HCT116 (cell line): ENCODE measurements at regions not wholly inside any gene's neighbourhood (a gene's known extent, or its start where the extent isn't known, plus 50 kb on each side); places are given as distances from the start of the nearest gene placed in this dataset.

ENCODE experiments used
- ATAC-seq: fragments of 200-7000 bp; cut with Tn5 transposase; 2 replicates; pipeline ENCODE4 v1.9.1; 2020; ENCODE audit warnings: mild to moderate bottlenecking, moderate library complexity
- BruUV-seq: library from RNA; stranded (reverse); fragments of 400-500 nt; replicated peaks from 2 replicates; lab custom pipeline; 2021; lab: Mats Ljungman, UMichigan
- CTCF ChIA-PET: fragments of 300-600 bp; sonication (Branson Sonifier 250); formaldehyde crosslinking; loops from one replicate; lab custom pipeline; 2021; ENCODE audit warnings: antibody characterized with exemption; lab: Charles Lee
- POLR2A ChIA-PET: fragments of 300-600, 350-600 bp; sonication (Branson Sonifier 250); formaldehyde crosslinking; loops from one replicate; lab custom pipeline; 2021; ENCODE audit warnings: antibody characterized with exemption; lab: Charles Lee
- RAD21 ChIA-PET, 2 experiments: fragments of 300-600 bp; sonication (Branson Sonifier 250); formaldehyde crosslinking; loops; one replicate each; lab custom pipeline; 2023; ENCODE audit warnings: low total read pairs in 2 of 2; ENCODE audit not compliant: uncharacterized antibody in 2 of 2, unreplicated experiment in 2 of 2, low non-redundant PET in 1 of 2; lab: Charles Lee
- DNase-seq: peaks from one replicate; pipeline ENCODE4 v3.0.0-alpha.2; 2010; ENCODE audit warnings: low read depth, low spot score
- H2AFZ ChIP-seq: fragments of 200-600 bp; shearing (Covaris generic), sonication (generic); 2 replicates; pipeline ENCODE4 v1.6.1; 2017; ENCODE audit warnings: low read depth, mixed run types, mixed read lengths, antibody characterized with exemption, low read length; ENCODE audit not compliant: poor library complexity, severe bottlenecking
- H3K27ac ChIP-seq: 2 replicates; pipeline ENCODE4 v1.5.1; 2012; ENCODE audit warnings: low read depth, low read length
- H3K27me3 ChIP-seq: fragments of 200-600 bp; sonication (generic); 2 replicates; pipeline ENCODE4 v1.6.1; 2016; ENCODE audit warnings: mixed run types, low read length, mixed read lengths; ENCODE audit not compliant: insufficient read depth
- H3K36me3 ChIP-seq, 2 experiments: fragments of 200-500 bp in 1 of 2; fragments of 200-600 bp in 1 of 2; sonication (Bioruptor generic) in 1 of 2; sonication (generic) in 1 of 2; 2 replicates each; pipeline versions ENCODE4 v1.5.1 to v1.6.1; 2014 to 2016; ENCODE audit warnings: low read length in 2 of 2, inconsistent platforms in 1 of 2, mixed read lengths in 1 of 2, mixed run types in 1 of 2; ENCODE audit not compliant: insufficient read depth in 2 of 2, control insufficient read depth in 1 of 2
- H3K4me1 ChIP-seq, 2 experiments: fragments of 200-600 bp in 1 of 2; sonication (generic) in 1 of 2; 2 replicates each; pipeline versions ENCODE4 v1.5.1 to v1.6.1; 2012 to 2017; ENCODE audit warnings: low read length in 2 of 2, inconsistent platforms in 1 of 2, mild to moderate bottlenecking in 1 of 2, mixed read lengths in 1 of 2, mixed run types in 1 of 2, moderate library complexity in 1 of 2; ENCODE audit not compliant: insufficient read depth in 2 of 2, control insufficient read depth in 1 of 2
- H3K4me2 ChIP-seq: fragments of 200-600 bp; sonication (generic); 2 replicates; pipeline ENCODE4 v1.6.1; 2017; ENCODE audit warnings: mixed run types, low read length, mixed read lengths
- H3K4me3 ChIP-seq, 2 experiments: fragments of 200-600 bp in 1 of 2; sonication (generic) in 1 of 2; replicated peaks in 1 of 2; 2 replicates each; pipeline ENCODE4 v1.5.1; 2011 to 2016; ENCODE audit warnings: low read length in 2 of 2, control low read depth in 1 of 2, low read depth in 1 of 2, mild to moderate bottlenecking in 1 of 2, mixed read lengths in 1 of 2, mixed run types in 1 of 2
- H3K79me2 ChIP-seq: fragments of 200-600 bp; sonication (generic); 2 replicates; pipeline ENCODE4 v1.6.1; 2017; ENCODE audit warnings: mild to moderate bottlenecking, mixed run types, low read length, moderate library complexity, mixed read lengths; ENCODE audit not compliant: insufficient read depth
- H3K9ac ChIP-seq: fragments of 200-600 bp; sonication (generic); 2 replicates; pipeline ENCODE4 v1.6.1; 2016; ENCODE audit warnings: low read length, mixed read lengths
- H3K9me2 ChIP-seq: fragments of 200-600 bp; sonication (generic), shearing (Covaris generic); 2 replicates; pipeline ENCODE4 v1.6.1; 2017; ENCODE audit warnings: mixed run types, mild to moderate bottlenecking, moderate library complexity; ENCODE audit not compliant: insufficient read depth
- H3K9me3 ChIP-seq, 2 experiments: fragments of 200-500 bp in 1 of 2; fragments of 200-600 bp in 1 of 2; sonication (Bioruptor generic) in 1 of 2; sonication (generic) in 1 of 2; 2 replicates each; pipeline ENCODE4 v1.6.1; 2014 to 2017; ENCODE audit warnings: low read length in 2 of 2, mixed read lengths in 2 of 2, inconsistent platforms in 1 of 2, low read depth in 1 of 2, mild to moderate bottlenecking in 1 of 2, mixed run types in 1 of 2, moderate library complexity in 1 of 2; ENCODE audit not compliant: control insufficient read depth in 1 of 2, insufficient read depth in 1 of 2
- H4K20me1 ChIP-seq: fragments of 200-600 bp; sonication (generic), shearing (Covaris generic); 2 replicates; pipeline ENCODE4 v1.6.1; 2017; ENCODE audit warnings: mixed run types, mild to moderate bottlenecking, moderate library complexity; ENCODE audit not compliant: insufficient read depth
- CBX3 ChIP-seq: IDR thresholded peaks from 2 replicates; pipeline ENCODE4 v1.6.1; 2012; ENCODE audit warnings: low read depth
- CEBPB ChIP-seq: IDR thresholded peaks from 2 replicates; pipeline ENCODE4 v1.6.1; 2012; ENCODE audit warnings: low read depth
- EZH2 ChIP-seq: fragments of 200-600 bp; sonication (generic); IDR thresholded peaks from 2 replicates; pipeline ENCODE4 v1.6.1; 2017; ENCODE audit warnings: antibody characterized with exemption, mixed run types
- EZH2phosphoT487 ChIP-seq: fragments of 200-600 bp; IDR thresholded peaks from 2 replicates; pipeline ENCODE4 v1.6.1; 2018; ENCODE audit warnings: antibody characterized with exemption, borderline replicate concordance
- FOSL1 ChIP-seq: IDR thresholded peaks from 2 replicates; pipeline ENCODE4 v1.6.1; 2012; ENCODE audit warnings: low read depth
- JUND ChIP-seq: IDR thresholded peaks from 2 replicates; pipeline ENCODE4 v1.6.1; 2012
- MAX ChIP-seq: IDR thresholded peaks from 2 replicates; pipeline ENCODE4 v1.6.1; 2012
- RAD21 ChIP-seq: IDR thresholded peaks from 2 replicates; pipeline ENCODE4 v1.6.1; 2012; ENCODE audit warnings: low read depth, mild to moderate bottlenecking
- SIN3A ChIP-seq: IDR thresholded peaks from 2 replicates; pipeline ENCODE4 v1.6.1; 2012; ENCODE audit warnings: low read depth
- SP1 ChIP-seq: IDR thresholded peaks from 2 replicates; pipeline ENCODE4 v1.6.1; 2012; ENCODE audit warnings: low read depth
- SRF ChIP-seq: IDR thresholded peaks from 2 replicates; pipeline ENCODE4 v1.6.1; 2012; ENCODE audit warnings: low read depth
- YY1 ChIP-seq: IDR thresholded peaks from 2 replicates; pipeline ENCODE4 v1.6.1; 2011; ENCODE audit warnings: low read length, low read depth, moderate library complexity, mild to moderate bottlenecking; ENCODE audit not compliant: insufficient replicate concordance; ENCODE audit errors: extremely low read depth
- ZFX ChIP-seq: fragments of 450-650 bp; IDR thresholded peaks from 2 replicates; pipeline ENCODE4 v1.6.1; 2017
- intact Hi-C: fragments of 100-400 bp; cut with micrococcal nuclease; formaldehyde crosslinking; loops from 2 replicates; pipeline ENCODE4 v1.10.0; 2022
- TF ChIP-seq, protein P1 (sequence below): IDR thresholded peaks from 2 replicates; pipeline ENCODE4 v1.6.1; 2011; ENCODE audit warnings: mild to moderate bottlenecking, low read length, moderate library complexity; ENCODE audit not compliant: insufficient replicate concordance; ENCODE audit errors: extremely low read depth
- TF ChIP-seq, protein P2 (sequence below): IDR thresholded peaks from 2 replicates; pipeline ENCODE4 v1.6.1; 2012

DNA sequence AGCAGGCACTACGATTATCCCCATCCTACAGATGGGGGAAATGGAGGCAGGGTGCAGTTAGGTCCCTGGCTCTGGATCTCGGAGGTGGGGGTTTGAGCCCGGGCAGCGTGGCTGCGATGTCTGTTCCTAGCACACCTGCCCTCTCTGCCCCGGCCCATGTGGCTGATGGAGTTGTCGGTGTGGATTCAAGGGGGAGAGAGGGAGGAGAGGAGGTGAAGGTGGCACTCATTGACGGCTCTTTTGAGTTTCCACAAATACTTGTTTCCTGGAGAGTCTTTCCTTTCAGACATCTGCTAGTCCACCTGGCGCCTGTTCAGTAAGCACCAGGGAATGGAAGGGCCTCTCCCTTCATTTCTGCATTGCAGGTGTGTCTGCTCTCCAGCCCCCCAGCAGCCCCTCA is 69.9 kb downstream of the ARHGEF18 start:
- H3K27ac ChIP-seq, result no peak overlapping the region
- H3K79me2 ChIP-seq, result peaks cover 45% of the 10 kb centered on the region
- H3K4me2 ChIP-seq, result no peak overlapping the region
- no peak for DNase-seq
- no peak overlapping the region for H3K4me3 ChIP-seq
- no peaks in the 10 kb centered on the region for H3K9me2 ChIP-seq
- peaks cover 39 to 44% of the 10 kb centered on the region in 2 experiments for H3K4me1 ChIP-seq
- TF ChIP-seq SP1, result no peak
- TF ChIP-seq RAD21, result no peak
- TF ChIP-seq SRF, result no peak
- no peak for TF ChIP-seq FOSL1
- TF ChIP-seq, protein P1, sequence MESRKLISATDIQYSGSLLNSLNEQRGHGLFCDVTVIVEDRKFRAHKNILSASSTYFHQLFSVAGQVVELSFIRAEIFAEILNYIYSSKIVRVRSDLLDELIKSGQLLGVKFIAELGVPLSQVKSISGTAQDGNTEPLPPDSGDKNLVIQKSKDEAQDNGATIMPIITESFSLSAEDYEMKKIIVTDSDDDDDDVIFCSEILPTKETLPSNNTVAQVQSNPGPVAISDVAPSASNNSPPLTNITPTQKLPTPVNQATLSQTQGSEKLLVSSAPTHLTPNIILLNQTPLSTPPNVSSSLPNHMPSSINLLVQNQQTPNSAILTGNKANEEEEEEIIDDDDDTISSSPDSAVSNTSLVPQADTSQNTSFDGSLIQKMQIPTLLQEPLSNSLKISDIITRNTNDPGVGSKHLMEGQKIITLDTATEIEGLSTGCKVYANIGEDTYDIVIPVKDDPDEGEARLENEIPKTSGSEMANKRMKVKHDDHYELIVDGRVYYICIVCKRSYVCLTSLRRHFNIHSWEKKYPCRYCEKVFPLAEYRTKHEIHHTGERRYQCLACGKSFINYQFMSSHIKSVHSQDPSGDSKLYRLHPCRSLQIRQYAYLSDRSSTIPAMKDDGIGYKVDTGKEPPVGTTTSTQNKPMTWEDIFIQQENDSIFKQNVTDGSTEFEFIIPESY, result no peak
- TF ChIP-seq CBX3, result no peak
- TF ChIP-seq ZFX, result no peak
- TF ChIP-seq, protein P2, sequence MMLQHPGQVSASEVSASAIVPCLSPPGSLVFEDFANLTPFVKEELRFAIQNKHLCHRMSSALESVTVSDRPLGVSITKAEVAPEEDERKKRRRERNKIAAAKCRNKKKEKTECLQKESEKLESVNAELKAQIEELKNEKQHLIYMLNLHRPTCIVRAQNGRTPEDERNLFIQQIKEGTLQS, result no peak
- TF ChIP-seq EZH2, result no peak
- TF ChIP-seq YY1, result no peak
- TF ChIP-seq JUND, result no peak
- TF ChIP-seq EZH2phosphoT487, result no peak
- TF ChIP-seq SIN3A, result no peak
- no peak for TF ChIP-seq MAX
- TF ChIP-seq CEBPB, result no peak
- no peak overlapping the region for H2AFZ ChIP-seq
- ChIA-PET POLR2A (no interaction called here), CTCF (no interaction called here), RAD21 (no interaction called here)
- no peak for ATAC-seq
- no TSS peak for BruUV-seq
- H4K20me1 ChIP-seq, result no peaks in the 10 kb centered on the region
- intact Hi-C loops, result no loop called here
- H3K9ac ChIP-seq, result no peak overlapping the region
- peaks cover 0 to 3% of the 10 kb centered on the region in 2 experiments; a peak in 1 of 4 replicates for H3K36me3 ChIP-seq
- no peaks in the 10 kb centered on the region for H3K9me3 ChIP-seq
- H3K27me3 ChIP-seq, result no peaks in the 10 kb centered on the region
